ENCODE measurements at regions not wholly inside any gene's neighbourhood (a gene's known extent, or its start where the extent isn't known, plus 50 kb on each side); places are given as distances from the start of the nearest gene placed in this dataset.

- H3K27me3 ChIP-seq (ENCODE audit: control insufficient read depth, insufficient read depth, low read length), result no peaks in the 10 kb centered on the region
- H3K4me1 ChIP-seq (ENCODE audit: control insufficient read depth in 2 of 3, insufficient read depth in 2 of 3, low read depth in 1 of 3, low read length in 3 of 3), result no peaks in the 10 kb centered on the region
- H3K9ac ChIP-seq (ENCODE audit: low read length in 3 of 3), result no peak overlapping the region
- no peak for FAIRE-seq
- H3K4me3 ChIP-seq (ENCODE audit: low read length in 3 of 3), result no peak overlapping the region
- H3K36me3 ChIP-seq (ENCODE audit: control insufficient read depth in 2 of 3, insufficient read depth in 3 of 3, low read length in 3 of 3), result no peaks in the 10 kb centered on the region
- no peak for TF ChIP-seq CTCF (IDR thresholded peaks at IDR 0.05; ENCODE audit: borderline replicate concordance, extremely low read depth, insufficient read depth)
- no peak for DNase-seq
- no peaks in the 10 kb centered on the region for H3K9me3 ChIP-seq (ENCODE audit: control insufficient read depth in 2 of 3, insufficient read depth in 1 of 3, low read length in 3 of 3)
- H3K27ac ChIP-seq (ENCODE audit: low read depth in 2 of 2, low read length in 2 of 2), result no peak overlapping the region
- intact Hi-C loops (cut with DNase I), result no loop called here
Observed at GRCh38 chr5:23742701-23743100, 235.3 kb downstream of the PRDM9 start.

GRCh38 chr5:23755906-23756305, 248.5 kb downstream of the PRDM9 start:
- intact Hi-C loops (cut with DNase I), result no loop called here
- no peak for DNase-seq
- no peaks in the 10 kb centered on the region for H3K36me3 ChIP-seq (ENCODE audit: control insufficient read depth in 2 of 3, insufficient read depth in 3 of 3, low read length in 3 of 3)
- no peak for FAIRE-seq
- no peak overlapping the region for H3K9ac ChIP-seq (ENCODE audit: low read length in 3 of 3)
- no peaks in the 10 kb centered on the region for H3K4me1 ChIP-seq (ENCODE audit: control insufficient read depth in 2 of 3, insufficient read depth in 2 of 3, low read depth in 1 of 3, low read length in 3 of 3)
- no peak overlapping the region for H3K4me3 ChIP-seq (ENCODE audit: low read length in 3 of 3)
- no peaks in the 10 kb centered on the region for H3K27me3 ChIP-seq (ENCODE audit: control insufficient read depth, insufficient read depth, low read length)
- H3K9me3 ChIP-seq (ENCODE audit: control insufficient read depth in 2 of 3, insufficient read depth in 1 of 3, low read length in 3 of 3), result no peaks in the 10 kb centered on the region
- TF ChIP-seq CTCF (IDR thresholded peaks at IDR 0.05; ENCODE audit: borderline replicate concordance, extremely low read depth, insufficient read depth), result no peak
- no peak overlapping the region for H3K27ac ChIP-seq (ENCODE audit: low read depth in 2 of 2, low read length in 2 of 2)

- Histone ChIP-seq H3K27ac (ENCODE audit: low read depth in 2 of 2, low read length in 2 of 2) (no peak overlapping the region), H3K4me1 (ENCODE audit: control insufficient read depth in 2 of 3, insufficient read depth in 2 of 3, low read depth in 1 of 3, low read length in 3 of 3) (no peaks in the 10 kb centered on the region), H3K9me3 (ENCODE audit: control insufficient read depth in 2 of 3, insufficient read depth in 1 of 3, low read length in 3 of 3) (no peaks in the 10 kb centered on the region), H3K4me3 (ENCODE audit: low read length in 3 of 3) (no peak overlapping the region), H3K9ac (ENCODE audit: low read length in 3 of 3) (no peak overlapping the region), H3K36me3 (ENCODE audit: control insufficient read depth in 2 of 3, insufficient read depth in 3 of 3, low read length in 3 of 3) (no peaks in the 10 kb centered on the region), H3K27me3 (ENCODE audit: control insufficient read depth, insufficient read depth, low read length) (no peaks in the 10 kb centered on the region)
- DNase-seq (no peak), FAIRE-seq (no peak)
- TF ChIP-seq CTCF (IDR thresholded peaks at IDR 0.05; ENCODE audit: borderline replicate concordance, extremely low read depth, insufficient read depth), result no peak
- intact Hi-C loops (cut with DNase I), result no loop called here
Observed at GRCh38 chr5:23756779-23757178, 249.4 kb downstream of the PRDM9 start.

- no peak for DNase-seq
- Histone ChIP-seq H3K27ac (ENCODE audit: low read depth in 2 of 2, low read length in 2 of 2) (no peak overlapping the region), H3K36me3 (ENCODE audit: control insufficient read depth in 2 of 3, insufficient read depth in 3 of 3, low read length in 3 of 3) (no peaks in the 10 kb centered on the region), H3K4me1 (ENCODE audit: control insufficient read depth in 2 of 3, insufficient read depth in 2 of 3, low read depth in 1 of 3, low read length in 3 of 3) (no peaks in the 10 kb centered on the region), H3K9ac (ENCODE audit: low read length in 3 of 3) (no peak overlapping the region), H3K4me3 (ENCODE audit: low read length in 3 of 3) (no peak overlapping the region), H3K9me3 (ENCODE audit: control insufficient read depth in 2 of 3, insufficient read depth in 1 of 3, low read length in 3 of 3) (no peaks in the 10 kb centered on the region), H3K27me3 (ENCODE audit: control insufficient read depth, insufficient read depth, low read length) (no peaks in the 10 kb centered on the region)
- FAIRE-seq, result no peak
- intact Hi-C loops (cut with DNase I), result no loop called here
- no peak for TF ChIP-seq CTCF (IDR thresholded peaks at IDR 0.05; ENCODE audit: borderline replicate concordance, extremely low read depth, insufficient read depth)
Observed at GRCh38 chr5:23763170-23763569, 255.8 kb downstream of the PRDM9 start.
